HG03039 (cell line): ENCODE measurements at regions not wholly inside any gene's neighbourhood (a gene's known extent, or its start where the extent isn't known, plus 50 kb on each side); places are given as distances from the start of the nearest gene placed in this dataset.
"Not testable (repeated sequence)": the region's sequence is repeated elsewhere in the genome, so short reads cannot be mapped to it uniquely, and the experiment has no call there.

Experiments used
- ATAC-seq: cut with Tn5 transposase; IDR thresholded peaks from one replicate; pipeline ENCODE4 v1.9.1; 2021; ENCODE audit warnings: mild to moderate bottlenecking, moderate library complexity; ENCODE audit not compliant: unreplicated experiment

- ATAC-seq: no peak
Observed at GRCh38 chr15:26037369-26037768, 174.2 kb upstream of the ATP10A start.

GRCh38 chr15:26033493-26033892 lies 170.4 kb upstream of the ATP10A start:
- ATAC-seq: no peak

GRCh38 chr15:26032162-26032846 lies 169.2 kb upstream of the ATP10A start:
- no peak for ATAC-seq

GRCh38 chr15:26029586-26029985 lies 166.5 kb upstream of the ATP10A start:
- ATAC-seq: not testable (repeated sequence)

GRCh38 chr15:26029146-26029545 lies 166.0 kb upstream of the ATP10A start:
- no peak for ATAC-seq

GRCh38 chr15:26028086-26028740 lies 165.1 kb upstream of the ATP10A start:
- ATAC-seq: no peak

- ATAC-seq: not testable (repeated sequence)
Observed at GRCh38 chr15:26026671-26027070, 163.5 kb upstream of the ATP10A start.

- no peak for ATAC-seq
Observed at GRCh38 chr15:26024241-26024640, 161.1 kb upstream of the ATP10A start.

- no peak for ATAC-seq
Observed at GRCh38 chr15:26023691-26024090, 160.6 kb upstream of the ATP10A start.

GRCh38 chr15:26023231-26023630 lies 160.1 kb upstream of the ATP10A start:
- no peak for ATAC-seq

GRCh38 chr15:26020871-26021270 lies 157.7 kb upstream of the ATP10A start:
- ATAC-seq: no peak

- no peak for ATAC-seq
Observed at GRCh38 chr15:26017665-26018064, 154.5 kb upstream of the ATP10A start.

GRCh38 chr15:26015516-26016075 lies 152.5 kb upstream of the ATP10A start:
- no peak for ATAC-seq

- ATAC-seq: no peak
Observed at GRCh38 chr15:26013981-26014380, 150.9 kb upstream of the ATP10A start.

- ATAC-seq: no peak
Observed at GRCh38 chr15:26011916-26012315, 148.8 kb upstream of the ATP10A start.

GRCh38 chr15:26007151-26007550 lies 144.0 kb upstream of the ATP10A start:
- ATAC-seq: no peak

GRCh38 chr15:26001201-26001600 lies 138.1 kb upstream of the ATP10A start:
- no peak for ATAC-seq

- no peak for ATAC-seq
Observed at GRCh38 chr15:25993506-25993905, 130.4 kb upstream of the ATP10A start.

- ATAC-seq: no peak
Observed at GRCh38 chr15:25990220-25990619, 127.1 kb upstream of the ATP10A start.

GRCh38 chr15:25989327-25989726 lies 126.2 kb upstream of the ATP10A start:
- no peak for ATAC-seq

- ATAC-seq: not testable (repeated sequence)
Observed at GRCh38 chr15:25988716-25989115, 125.6 kb upstream of the ATP10A start.

- no peak for ATAC-seq
Observed at GRCh38 chr15:25987638-25988037, 124.5 kb upstream of the ATP10A start.
